Fibroblast of villous mesenchyme (primary cell): ENCODE measurements at regions not wholly inside any gene's neighbourhood (a gene's known extent, or its start where the extent isn't known, plus 50 kb on each side); places are given as distances from the start of the nearest gene placed in this dataset.

Experiments
- DNase-seq: peaks from one replicate; pipeline ENCODE4 v3.0.0-alpha.2; 2010; ENCODE audit warnings: low read depth
- H3K4me3 ChIP-seq: 2 replicates; pipeline ENCODE4 v1.5.1; 2011; ENCODE audit warnings: low read depth, mild to moderate bottlenecking, low read length
- TF ChIP-seq, protein P1 (sequence below): IDR thresholded peaks from 2 replicates; pipeline ENCODE4 v1.5.1; 2012; ENCODE audit warnings: low read depth, mild to moderate bottlenecking, low read length; ENCODE audit not compliant: insufficient read depth

DNA sequence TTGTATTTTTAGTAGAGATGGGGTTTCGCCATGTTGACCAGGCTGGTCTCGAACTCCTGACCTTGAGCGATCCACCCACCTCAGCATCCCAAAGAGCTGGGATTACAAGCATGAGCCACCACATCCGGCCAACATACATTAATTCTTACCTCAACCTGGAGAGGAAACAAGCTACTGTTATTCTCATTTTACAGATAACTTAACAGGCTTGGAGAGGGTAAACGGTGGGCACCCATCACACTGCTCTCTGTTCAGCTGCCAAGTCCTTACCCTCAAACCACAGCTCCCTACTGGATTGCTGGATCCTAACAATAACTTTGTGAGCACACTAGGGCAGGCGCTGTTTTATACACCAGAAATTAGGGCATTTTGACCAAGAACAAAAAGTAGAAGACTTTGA, 93.6 kb upstream of the BARHL2 start:
- TF ChIP-seq, protein P1, sequence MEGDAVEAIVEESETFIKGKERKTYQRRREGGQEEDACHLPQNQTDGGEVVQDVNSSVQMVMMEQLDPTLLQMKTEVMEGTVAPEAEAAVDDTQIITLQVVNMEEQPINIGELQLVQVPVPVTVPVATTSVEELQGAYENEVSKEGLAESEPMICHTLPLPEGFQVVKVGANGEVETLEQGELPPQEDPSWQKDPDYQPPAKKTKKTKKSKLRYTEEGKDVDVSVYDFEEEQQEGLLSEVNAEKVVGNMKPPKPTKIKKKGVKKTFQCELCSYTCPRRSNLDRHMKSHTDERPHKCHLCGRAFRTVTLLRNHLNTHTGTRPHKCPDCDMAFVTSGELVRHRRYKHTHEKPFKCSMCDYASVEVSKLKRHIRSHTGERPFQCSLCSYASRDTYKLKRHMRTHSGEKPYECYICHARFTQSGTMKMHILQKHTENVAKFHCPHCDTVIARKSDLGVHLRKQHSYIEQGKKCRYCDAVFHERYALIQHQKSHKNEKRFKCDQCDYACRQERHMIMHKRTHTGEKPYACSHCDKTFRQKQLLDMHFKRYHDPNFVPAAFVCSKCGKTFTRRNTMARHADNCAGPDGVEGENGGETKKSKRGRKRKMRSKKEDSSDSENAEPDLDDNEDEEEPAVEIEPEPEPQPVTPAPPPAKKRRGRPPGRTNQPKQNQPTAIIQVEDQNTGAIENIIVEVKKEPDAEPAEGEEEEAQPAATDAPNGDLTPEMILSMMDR = no peak
- no peak for DNase-seq
- no peak overlapping the region for H3K4me3 ChIP-seq

DNA sequence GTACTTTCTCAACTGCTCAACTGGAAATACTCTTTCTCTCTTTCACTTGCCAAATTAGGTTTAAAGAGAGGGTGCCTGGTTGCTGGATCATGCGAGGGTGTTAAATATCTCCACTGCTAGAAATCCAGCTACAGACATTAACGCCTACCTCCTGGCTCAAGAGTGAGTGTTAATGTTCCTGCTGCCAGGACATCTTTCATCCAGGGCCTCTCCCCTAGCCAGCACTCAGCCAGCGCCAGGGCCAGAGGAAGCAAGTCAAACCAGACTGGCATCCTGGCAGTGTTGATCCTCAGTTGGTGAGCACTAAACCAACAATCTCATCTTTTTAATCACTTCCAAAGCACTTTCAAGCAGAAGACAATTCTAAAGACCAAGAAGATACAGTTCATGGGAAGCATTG, 92.9 kb upstream of the BARHL2 start:
- no peak for DNase-seq
- TF ChIP-seq, protein P1 = no peak
- H3K4me3 ChIP-seq = no peak overlapping the region

DNA sequence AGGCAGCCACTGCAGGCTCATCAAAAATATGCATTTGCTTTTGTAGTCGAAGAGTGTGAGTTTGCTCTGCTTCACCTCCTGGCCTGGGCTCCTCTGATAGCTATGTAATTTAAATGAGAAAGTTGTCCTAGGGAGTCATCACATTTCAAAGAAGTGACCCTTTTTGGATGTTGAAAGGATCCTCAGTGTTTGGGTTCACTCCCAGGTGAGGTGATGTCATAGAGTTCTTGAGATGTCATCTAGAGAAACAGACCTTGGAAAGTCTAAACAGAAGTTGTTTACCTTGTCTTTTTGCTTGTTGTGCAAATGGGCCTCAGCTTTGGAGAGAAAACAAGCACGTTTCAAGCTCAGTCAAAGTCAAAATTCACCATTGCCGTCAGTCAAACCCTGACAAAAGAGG, 92.0 kb upstream of the BARHL2 start:
- H3K4me3 ChIP-seq = no peak overlapping the region
- TF ChIP-seq, protein P1 = no peak
- peak; percentile 5 for DNase-seq

DNA sequence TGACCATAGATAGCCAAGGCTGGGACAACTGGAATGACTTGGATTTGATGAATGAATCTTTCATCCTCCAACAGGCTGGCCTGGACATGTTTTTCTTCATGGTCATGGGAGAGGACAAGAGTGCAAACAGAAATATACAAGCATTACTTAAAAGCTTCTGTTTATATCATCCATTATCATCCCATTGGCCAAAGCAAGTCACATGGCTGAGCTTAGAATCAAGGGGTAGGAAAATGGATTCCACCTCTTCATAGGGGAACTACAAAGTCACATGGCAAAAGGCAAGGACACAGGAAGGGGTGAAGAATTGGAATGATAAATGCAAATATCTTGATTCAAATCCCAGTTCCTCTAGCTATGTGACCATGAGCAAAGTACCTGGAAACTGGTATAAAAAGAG, 90.2 kb upstream of the BARHL2 start:
- TF ChIP-seq, protein P1 = no peak
- H3K4me3 ChIP-seq = no peak overlapping the region
- no peak for DNase-seq

DNA sequence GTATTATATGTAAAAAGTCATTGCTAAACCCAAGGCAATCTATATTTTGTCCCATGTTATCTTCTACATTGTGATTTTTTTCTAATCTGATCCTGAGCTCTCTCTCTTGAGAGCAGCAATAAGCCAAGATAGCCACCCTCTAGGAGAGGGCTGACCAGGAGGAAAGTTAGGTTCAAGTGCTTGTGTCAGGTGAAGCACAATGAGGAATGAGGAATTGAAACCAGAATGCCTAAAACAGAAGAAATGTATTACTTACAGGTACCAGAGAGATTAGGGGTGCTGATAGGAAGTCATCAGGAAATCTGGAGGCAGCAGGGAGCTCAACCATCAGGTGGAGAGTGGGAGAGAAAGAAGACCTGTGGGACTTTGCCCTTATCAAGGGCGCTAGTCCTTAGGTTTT, 85.5 kb upstream of the BARHL2 start:
- TF ChIP-seq, protein P1 = no peak
- H3K4me3 ChIP-seq = no peak overlapping the region
- DNase-seq = no peak

DNA sequence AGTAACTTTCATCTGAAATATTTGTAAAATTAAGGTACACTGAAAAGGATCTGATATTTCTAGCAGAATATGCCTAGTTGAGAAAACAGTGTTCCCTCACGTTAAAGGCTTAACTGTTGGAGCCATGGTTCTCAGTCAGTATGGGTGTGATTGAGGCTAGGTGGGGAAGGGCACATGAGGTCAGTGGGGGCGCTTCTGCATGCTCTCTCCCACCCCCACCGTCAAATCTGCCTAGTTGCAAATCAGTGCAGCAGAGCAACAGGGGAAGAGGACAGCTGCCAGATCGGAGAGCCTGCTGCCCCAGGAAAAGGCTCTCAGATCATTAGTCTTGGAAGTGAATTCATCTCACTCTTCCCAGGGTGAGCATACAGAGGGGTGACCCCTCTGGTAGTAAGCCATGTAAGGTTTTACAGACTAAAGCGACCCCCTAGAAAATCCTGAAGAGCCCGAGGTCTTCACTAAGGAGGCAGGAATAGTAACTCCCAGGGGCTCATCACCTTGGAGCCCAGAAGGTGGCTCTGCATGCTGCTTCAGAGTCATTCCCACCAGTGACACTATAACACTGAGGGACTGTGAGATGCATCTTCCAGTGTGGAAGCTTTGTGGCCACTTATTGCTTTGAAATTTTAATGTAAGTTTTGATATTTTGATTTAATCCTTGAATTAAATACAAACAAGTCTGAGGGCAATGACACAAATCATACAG, 83.1 kb upstream of the BARHL2 start:
- DNase-seq = peak; percentile 2
- H3K4me3 ChIP-seq = no peak overlapping the region
- TF ChIP-seq, protein P1 = peak; percentile 22

DNA sequence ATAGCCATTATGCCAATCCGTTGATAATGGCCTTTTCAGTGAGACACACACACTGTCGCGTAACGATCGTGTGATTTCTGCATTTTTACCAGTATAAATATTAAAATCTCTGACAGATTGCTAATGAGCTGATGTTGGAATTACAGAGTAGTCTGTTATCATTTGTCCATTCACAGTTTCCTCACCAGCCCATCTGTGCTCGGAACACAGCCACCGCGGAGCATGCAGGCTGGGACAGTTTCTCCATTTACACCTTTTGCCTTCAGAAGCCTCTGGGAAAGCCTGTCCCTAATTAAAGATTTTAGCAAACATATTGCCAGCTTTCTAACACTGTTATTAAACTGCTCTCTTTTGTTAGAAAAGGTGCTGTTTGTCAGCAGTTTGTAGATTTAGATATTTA, 82.2 kb upstream of the BARHL2 start:
- H3K4me3 ChIP-seq = no peak overlapping the region
- no peak for DNase-seq
- TF ChIP-seq, protein P1 = no peak
